ENCODE measurements at regions not wholly inside any gene's neighbourhood (a gene's known extent, or its start where the extent isn't known, plus 50 kb on each side); places are given as distances from the start of the nearest gene placed in this dataset.

- no peak for DNase-seq (ENCODE audit: low spot score)
These were observed 256.7 kb downstream of the DCDC2C start for GRCh38 chr2:3960106-3960505.

GRCh38 chr2:3962719-3963118, 259.3 kb downstream of the DCDC2C start:
- no peak for DNase-seq (ENCODE audit: low spot score)

GRCh38 chr2:3965211-3965610, 261.8 kb downstream of the DCDC2C start:
- no peak for DNase-seq (ENCODE audit: low spot score)

- DNase-seq (ENCODE audit: low spot score), result no peak
These were observed 262.6 kb downstream of the DCDC2C start for GRCh38 chr2:3965953-3966352.

- DNase-seq (ENCODE audit: low spot score), result no peak
These were observed 263.1 kb downstream of the DCDC2C start for GRCh38 chr2:3966470-3966869.

- no peak for DNase-seq (ENCODE audit: low spot score)
These were observed 265.4 kb downstream of the DCDC2C start for GRCh38 chr2:3968736-3969135.

GRCh38 chr2:3970791-3971651, 267.6 kb downstream of the DCDC2C start:
- DNase-seq (ENCODE audit: low spot score), result no peak

- DNase-seq (ENCODE audit: low spot score), result no peak
These were observed 268.3 kb downstream of the DCDC2C start for GRCh38 chr2:3971652-3972192.

- DNase-seq (ENCODE audit: low spot score), result no peak
These were observed 269.0 kb downstream of the DCDC2C start for GRCh38 chr2:3972377-3972776.

- DNase-seq (ENCODE audit: low spot score), result no peak
These were observed 271.4 kb downstream of the DCDC2C start for GRCh38 chr2:3974765-3975164.

- DNase-seq (ENCODE audit: low spot score), result peak; percentile 7
These were observed 278.1 kb downstream of the DCDC2C start for GRCh38 chr2:3981446-3981987.

GRCh38 chr2:3982160-3982559, 278.8 kb downstream of the DCDC2C start:
- DNase-seq (ENCODE audit: low spot score), result no peak

GRCh38 chr2:3986063-3986462, 282.7 kb downstream of the DCDC2C start:
- DNase-seq (ENCODE audit: low spot score), result no peak

GRCh38 chr2:3986530-3987258, 283.3 kb downstream of the DCDC2C start:
- no peak for DNase-seq (ENCODE audit: low spot score)

GRCh38 chr2:4002841-4003403, 299.5 kb downstream of the DCDC2C start:
- no peak for DNase-seq (ENCODE audit: low spot score)

- DNase-seq (ENCODE audit: low spot score), result no peak
These were observed 308.8 kb downstream of the DCDC2C start for GRCh38 chr2:4012197-4012596.

- DNase-seq (ENCODE audit: low spot score), result no peak
These were observed 315.2 kb downstream of the DCDC2C start for GRCh38 chr2:4018535-4018934.

GRCh38 chr2:4020153-4020552, 316.8 kb downstream of the DCDC2C start:
- DNase-seq (ENCODE audit: low spot score), result no peak

- DNase-seq (ENCODE audit: low spot score), result no peak
These were observed 317.3 kb downstream of the DCDC2C start for GRCh38 chr2:4020649-4021048.

- DNase-seq (ENCODE audit: low spot score), result no peak
These were observed 321.2 kb downstream of the DCDC2C start for GRCh38 chr2:4024605-4025004.

- DNase-seq (ENCODE audit: low spot score), result no peak
These were observed 325.7 kb downstream of the DCDC2C start for GRCh38 chr2:4029081-4029480.

GRCh38 chr2:4039896-4040295, 336.5 kb downstream of the DCDC2C start:
- no peak for DNase-seq (ENCODE audit: low spot score)

All from putamen (tissue), 1 donor.